ENCODE measurements at regions not wholly inside any gene's neighbourhood (a gene's known extent, or its start where the extent isn't known, plus 50 kb on each side); places are given as distances from the start of the nearest gene placed in this dataset.

- TF ChIP-seq CTCF (conservative IDR thresholded peaks at IDR 0.05; ENCODE audit: low read length) (no peak), EZH2phosphoT487 (IDR thresholded peaks at IDR 0.05; ENCODE audit: borderline replicate concordance, low read depth, low read length) (no peak)
These were observed 1537.5 kb upstream of the PIK3C3 start for GRCh38 chr18:40417501-40417900.
